HepG2 (cell line): ENCODE measurements at regions not wholly inside any gene's neighbourhood (a gene's known extent, or its start where the extent isn't known, plus 50 kb on each side); places are given as distances from the start of the nearest gene placed in this dataset.

Experiments
- ATAC-seq: fragments of 200-7000 bp; cut with Tn5 transposase; 3 replicates; pipeline ENCODE4 v1.9.1; 2020; ENCODE audit warnings: mild to moderate bottlenecking, moderate library complexity
- BruUV-seq: library from RNA; stranded (reverse); fragments of 400-500 nt; replicated peaks from 2 replicates; lab custom pipeline; 2021; lab: Mats Ljungman, UMichigan
- CTCF ChIA-PET: fragments of 300-600 bp; formaldehyde crosslinking; extraction: SDS; loops from one replicate; lab custom pipeline; 2021; ENCODE audit warnings: low total read pairs, inconsistent platforms, low intra/inter-chr PET ratio; lab: Yijun Ruan, JAX
- POLR2A ChIA-PET: fragments of 350-600 bp; sonication (Branson Sonifier 250); formaldehyde crosslinking; loops from one replicate; lab custom pipeline; 2020; ENCODE audit warnings: antibody characterized with exemption, inconsistent platforms; lab: Yijun Ruan, JAX
- DNase-seq: peaks from one replicate; pipeline ENCODE4 v3.0.0-alpha.2; 2015; ENCODE audit warnings: low spot score
- FAIRE-seq: peaks from 3 replicates; lab custom pipeline; 2011; peaks lifted over from hg19 to GRCh38; lab: Jason Lieb, UNC
- H2AFZ ChIP-seq: one replicate; pipeline ENCODE4 v1.6.1; 2011; ENCODE audit warnings: low read length, inconsistent platforms
- H3K27ac ChIP-seq: fragments of 300-600 bp; 3 replicates; pipeline ENCODE4 v1.8.0; 2011; ENCODE audit warnings: mixed run types, mild to moderate bottlenecking, mixed read lengths, low read length, inconsistent platforms; ENCODE audit not compliant: insufficient read depth; ENCODE audit errors: extremely low read length
- H3K27me3 ChIP-seq, 2 experiments: fragments of 200-600 bp in 1 of 2; 2 replicates in 1 of 2; 3 replicates in 1 of 2; pipeline versions ENCODE4 v1.6.0 to v1.8.0; 2011; ENCODE audit warnings: low read length in 2 of 2, mild to moderate bottlenecking in 2 of 2, moderate library complexity in 2 of 2, inconsistent platforms in 1 of 2; ENCODE audit not compliant: insufficient read depth in 2 of 2, control insufficient read depth in 1 of 2
- H3K36me3 ChIP-seq, 2 experiments: fragments of 200-600 bp in 1 of 2; replicated peaks in 1 of 2; 2 replicates in 1 of 2; 3 replicates in 1 of 2; pipeline versions ENCODE4 v1.5.1 to v1.8.0; 2011; ENCODE audit warnings: low read length in 2 of 2, inconsistent platforms in 1 of 2; ENCODE audit not compliant: insufficient read depth in 2 of 2, control insufficient read depth in 1 of 2
- H3K4me1 ChIP-seq: 2 replicates; pipeline ENCODE4 v1.5.1; 2012; ENCODE audit warnings: low read length, inconsistent platforms; ENCODE audit not compliant: insufficient read depth
- H3K4me2 ChIP-seq: 2 replicates; pipeline ENCODE4 v1.6.0; 2011; ENCODE audit warnings: low read depth, low read length, inconsistent platforms
- H3K4me3 ChIP-seq, 3 experiments: fragments of 200-600 bp in 1 of 3; sonication (generic), shearing (Covaris generic) in 1 of 3; replicated peaks in 1 of 3; 2 replicates each; pipeline ENCODE4 v1.5.1; 2011 to 2016; ENCODE audit warnings: low read length in 3 of 3, inconsistent platforms in 2 of 3, low read depth in 2 of 3, mild to moderate bottlenecking in 2 of 3, control low read depth in 1 of 3, mixed read lengths in 1 of 3; ENCODE audit not compliant: insufficient read depth in 1 of 3
- H3K79me2 ChIP-seq: one replicate; pipeline ENCODE4 v1.6.1; 2011; ENCODE audit warnings: low read length, inconsistent platforms; ENCODE audit not compliant: insufficient read depth
- H3K9ac ChIP-seq: 2 replicates; pipeline ENCODE4 v1.6.0; 2011; ENCODE audit warnings: mild to moderate bottlenecking, low read depth, low read length, inconsistent platforms; ENCODE audit not compliant: insufficient read depth
- H3K9me3 ChIP-seq: 2 replicates; pipeline ENCODE4 v1.5.1; 2012; ENCODE audit warnings: mild to moderate bottlenecking, low read length
- H4K20me1 ChIP-seq: 2 replicates; pipeline ENCODE4 v1.6.0; 2011; ENCODE audit warnings: inconsistent platforms, mild to moderate bottlenecking, low read length, moderate library complexity; ENCODE audit not compliant: insufficient read depth
- FOXA3 ChIP-seq: IDR thresholded peaks from 2 replicates; pipeline ENCODE4 v1.6.1; 2016; ENCODE audit warnings: missing genetic modification reagents, missing compliant biosample characterization
- KDM1A ChIP-seq: IDR thresholded peaks from 2 replicates; pipeline ENCODE4 v1.6.1; 2016; ENCODE audit warnings: missing compliant biosample characterization
- NR0B2 ChIP-seq: sonication (generic); formaldehyde crosslinking; IDR thresholded peaks from 2 replicates; pipeline ENCODE4 v1.4.0; 2020; ENCODE audit warnings: mild to moderate bottlenecking, missing genetic modification reagents
- PHB2 ChIP-seq: fragments of 450-650 bp; IDR thresholded peaks from 2 replicates; pipeline ENCODE4 v1.6.1; 2018; ENCODE audit not compliant: partially characterized antibody
- POLR2G ChIP-seq: fragments of 200-400 bp; formaldehyde crosslinking; IDR thresholded peaks from 2 replicates; pipeline ENCODE4 v1.6.1; 2018; ENCODE audit warnings: mild to moderate bottlenecking, low read depth, low read length, moderate library complexity
- SATB2 ChIP-seq: sonication (generic); formaldehyde crosslinking; IDR thresholded peaks from 2 replicates; pipeline ENCODE4 v1.5.0; 2020; ENCODE audit warnings: missing genetic modification reagents
- SYNCRIP ChIP-seq: fragments of 200-400 bp; formaldehyde crosslinking; IDR thresholded peaks from 2 replicates; pipeline ENCODE4 v1.6.1; 2018; ENCODE audit warnings: mild to moderate bottlenecking, low read depth, low read length; ENCODE audit not compliant: insufficient read depth
- TFE3 ChIP-seq: IDR thresholded peaks from 2 replicates; pipeline ENCODE4 v1.6.1; 2016
- ZBTB38 ChIP-seq: sonication (generic); formaldehyde crosslinking; IDR thresholded peaks from 2 replicates; pipeline ENCODE4 v1.5.1; 2020; ENCODE audit warnings: mild to moderate bottlenecking, missing genetic modification reagents
- ZNF101 ChIP-seq: sonication (generic); formaldehyde crosslinking; IDR thresholded peaks from 2 replicates; pipeline ENCODE4 v1.4.0; 2020; ENCODE audit warnings: mild to moderate bottlenecking, low read depth, missing genetic modification reagents, borderline replicate concordance
- ZNF44 ChIP-seq: sonication (generic); formaldehyde crosslinking; IDR thresholded peaks from 2 replicates; pipeline ENCODE4 v1.5.1; 2020; ENCODE audit warnings: mild to moderate bottlenecking, missing genetic modification reagents
- ZNF460 ChIP-seq: sonication (generic); formaldehyde crosslinking; IDR thresholded peaks from 2 replicates; pipeline ENCODE4 v1.5.1; 2020; ENCODE audit warnings: missing genetic modification reagents, mild to moderate bottlenecking, borderline replicate concordance
- ZNF572 ChIP-seq: sonication (generic); formaldehyde crosslinking; IDR thresholded peaks from 2 replicates; pipeline ENCODE4 v1.5.1; 2020; ENCODE audit warnings: mild to moderate bottlenecking, missing genetic modification reagents
- ZNF83 ChIP-seq: sonication (generic); formaldehyde crosslinking; IDR thresholded peaks from 2 replicates; pipeline ENCODE4 v1.4.0; 2020; ENCODE audit warnings: missing genetic modification reagents, mild to moderate bottlenecking, borderline replicate concordance
- ZNF879 ChIP-seq: sonication (generic); formaldehyde crosslinking; IDR thresholded peaks from 2 replicates; pipeline ENCODE4 v1.8.1; 2023; ENCODE audit warnings: missing genetic modification reagents
- WGBS: methylation state at CpG from one replicate; pipeline ENCODE4 v1.1.6; 2017; ENCODE audit warnings: low lambda C conversion rate; 5-methylcytosine and 5-hydroxymethylcytosine counted together
- in situ Hi-C: cut with HindIII; loops from 2 replicates; pipeline ENCODE4 v1.10.0; 2017; ENCODE audit warnings: low pct_unique_long_range_greater_than_20kb; ENCODE audit not compliant: extremely low pct_ligation_motif_present
- intact Hi-C: fragments of 100-400 bp; cut with micrococcal nuclease; formaldehyde crosslinking; loops from one replicate; pipeline ENCODE4 v1.10.0; 2022; ENCODE audit not compliant: unreplicated experiment
- TF ChIP-seq, protein P1 (sequence below): sonication (generic); formaldehyde crosslinking; IDR thresholded peaks from 2 replicates; pipeline ENCODE4 v1.4.0; 2020; ENCODE audit warnings: missing genetic modification reagents
- TF ChIP-seq, protein P2 (sequence below): sonication (generic); formaldehyde crosslinking; IDR thresholded peaks from 2 replicates; pipeline ENCODE4 v1.8.0; 2022; ENCODE audit warnings: low read depth, missing genetic modification reagents
- TF ChIP-seq, protein P3 (sequence below): sonication (generic); formaldehyde crosslinking; IDR thresholded peaks from 2 replicates; pipeline ENCODE4 v1.5.1; 2020; ENCODE audit warnings: missing genetic modification reagents, mild to moderate bottlenecking, borderline replicate concordance

GRCh38 chr9:71323357-71323756 lies 201.9 kb upstream of the TRPM3 start (continued):
- TF ChIP-seq, protein P1, sequence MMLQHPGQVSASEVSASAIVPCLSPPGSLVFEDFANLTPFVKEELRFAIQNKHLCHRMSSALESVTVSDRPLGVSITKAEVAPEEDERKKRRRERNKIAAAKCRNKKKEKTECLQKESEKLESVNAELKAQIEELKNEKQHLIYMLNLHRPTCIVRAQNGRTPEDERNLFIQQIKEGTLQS (CRISPR knock-in tag) = no peak
- TF ChIP-seq ZBTB38 (CRISPR knock-in tag) (no peak), PHB2 (no peak)

DNA sequence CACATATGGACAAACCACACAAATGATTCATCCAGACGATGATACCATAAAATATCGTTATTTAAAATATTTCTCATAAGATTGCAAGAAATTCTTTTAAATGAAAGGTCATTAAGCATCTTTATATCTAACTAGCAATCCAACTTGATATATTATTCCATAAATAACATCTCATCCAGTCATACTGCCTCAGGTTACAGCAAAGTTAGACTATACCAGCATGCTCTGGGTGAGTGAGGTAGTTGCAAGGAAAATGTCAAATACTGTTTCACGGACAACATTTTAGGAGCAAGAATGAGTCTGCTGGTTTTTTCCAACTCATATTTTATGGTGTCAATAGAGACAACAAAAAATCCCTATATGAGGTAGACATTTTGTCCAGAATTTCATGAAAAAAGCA lies 200.9 kb upstream of the TRPM3 start:
- POLR2A ChIA-PET = no interaction called here
- Histone ChIP-seq H3K9me3 (no peaks in the 10 kb centered on the region), H3K79me2 (no peaks in the 10 kb centered on the region), H4K20me1 (no peaks in the 10 kb centered on the region), H3K27ac (no peak overlapping the region), H3K36me3 (no peaks in the 10 kb centered on the region), H3K4me1 (no peaks in the 10 kb centered on the region), H2AFZ (no peak overlapping the region), H3K9ac (no peak overlapping the region), H3K4me3 (no peak overlapping the region), H3K27me3 (no peaks in the 10 kb centered on the region), H3K4me2 (no peak overlapping the region)
- no TSS peak for BruUV-seq
- under 1% methylated on average over 3 of the region's 3 CpGs for WGBS
- DNase-seq (no peak), FAIRE-seq (no peak), ATAC-seq (no peak)
- intact Hi-C loops (no loop called here), in situ Hi-C loops (no loop called here)
- CTCF ChIA-PET = no interaction called here
- TF ChIP-seq NR0B2 (CRISPR knock-in tag) (no peak), POLR2G (no peak), ZNF101 (CRISPR knock-in tag) (no peak), KDM1A (no peak), FOXA3 (CRISPR knock-in tag) (no peak), TFE3 (CRISPR knock-in tag) (no peak), SATB2 (CRISPR knock-in tag) (no peak), SYNCRIP (no peak), ZNF460 (no peak), ZNF44 (CRISPR knock-in tag) (no peak), ZNF83 (no peak), ZNF572 (CRISPR knock-in tag) (no peak), ZNF879 (CRISPR knock-in tag) (no peak)
- TF ChIP-seq, protein P2, sequence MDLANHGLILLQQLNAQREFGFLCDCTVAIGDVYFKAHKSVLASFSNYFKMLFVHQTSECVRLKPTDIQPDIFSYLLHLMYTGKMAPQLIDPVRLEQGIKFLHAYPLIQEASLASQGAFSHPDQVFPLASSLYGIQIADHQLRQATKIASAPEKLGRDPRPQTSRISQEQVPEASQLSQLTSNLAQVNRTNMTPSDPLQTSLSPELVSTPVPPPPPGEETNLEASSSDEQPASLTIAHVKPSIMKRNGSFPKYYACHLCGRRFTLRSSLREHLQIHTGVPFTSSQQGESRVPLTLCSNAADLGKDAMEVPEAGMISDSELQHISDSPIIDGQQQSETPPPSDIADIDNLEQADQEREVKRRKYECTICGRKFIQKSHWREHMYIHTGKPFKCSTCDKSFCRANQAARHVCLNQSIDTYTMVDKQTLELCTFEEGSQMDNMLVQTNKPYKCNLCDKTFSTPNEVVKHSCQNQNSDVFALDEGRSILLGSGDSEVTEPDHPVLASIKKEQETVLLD = no peak
- TF ChIP-seq, protein P3, sequence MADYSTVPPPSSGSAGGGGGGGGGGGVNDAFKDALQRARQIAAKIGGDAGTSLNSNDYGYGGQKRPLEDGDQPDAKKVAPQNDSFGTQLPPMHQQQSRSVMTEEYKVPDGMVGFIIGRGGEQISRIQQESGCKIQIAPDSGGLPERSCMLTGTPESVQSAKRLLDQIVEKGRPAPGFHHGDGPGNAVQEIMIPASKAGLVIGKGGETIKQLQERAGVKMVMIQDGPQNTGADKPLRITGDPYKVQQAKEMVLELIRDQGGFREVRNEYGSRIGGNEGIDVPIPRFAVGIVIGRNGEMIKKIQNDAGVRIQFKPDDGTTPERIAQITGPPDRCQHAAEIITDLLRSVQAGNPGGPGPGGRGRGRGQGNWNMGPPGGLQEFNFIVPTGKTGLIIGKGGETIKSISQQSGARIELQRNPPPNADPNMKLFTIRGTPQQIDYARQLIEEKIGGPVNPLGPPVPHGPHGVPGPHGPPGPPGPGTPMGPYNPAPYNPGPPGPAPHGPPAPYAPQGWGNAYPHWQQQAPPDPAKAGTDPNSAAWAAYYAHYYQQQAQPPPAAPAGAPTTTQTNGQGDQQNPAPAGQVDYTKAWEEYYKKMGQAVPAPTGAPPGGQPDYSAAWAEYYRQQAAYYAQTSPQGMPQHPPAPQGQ (CRISPR knock-in tag) = no peak
